ENCODE measurements at regions not wholly inside any gene's neighbourhood (a gene's known extent, or its start where the extent isn't known, plus 50 kb on each side); places are given as distances from the start of the nearest gene placed in this dataset.

DNA sequence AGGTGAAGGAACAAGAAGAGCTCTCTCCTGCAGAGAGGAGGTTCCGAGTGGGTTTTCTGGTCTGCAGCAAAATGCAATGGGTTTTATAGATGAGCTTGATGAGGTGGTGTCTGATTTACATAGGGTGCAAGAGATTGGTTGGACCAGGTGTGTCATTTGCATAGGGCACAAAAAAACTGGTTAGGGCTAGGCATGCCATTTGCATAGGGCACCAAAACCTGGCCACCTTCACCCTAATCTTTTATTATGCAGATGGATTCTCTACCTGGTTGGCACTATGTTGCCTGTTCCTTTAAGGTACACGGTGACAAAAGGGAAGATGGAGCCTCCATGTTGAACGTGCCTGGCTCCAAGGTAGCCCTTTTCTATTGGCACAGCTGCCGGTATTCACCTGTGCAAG is 94.5 kb upstream of the PRKX start:
- H3K9me1 ChIP-seq (ENCODE audit: control insufficient read depth, extremely low read depth, insufficient read depth, low read length): no peaks in the 10 kb centered on the region
- no peaks in the 10 kb centered on the region for H4K20me1 ChIP-seq (ENCODE audit: control insufficient read depth, extremely low read depth, insufficient read depth, low read length)
- no peak overlapping the region for H3K27ac ChIP-seq (ENCODE audit: control insufficient read depth, insufficient read depth, low read length)
- H3K36me3 ChIP-seq (ENCODE audit: control insufficient read depth in 2 of 2, extremely low read depth in 1 of 2, insufficient read depth in 2 of 2, low read length in 2 of 2): no peaks in the 10 kb centered on the region
- dilution Hi-C loops (cut with MboI; ENCODE audit: extremely low pct_ligation_motif_present, low sequenced_read_pairs): no loop called here
- no peaks in the 10 kb centered on the region for H3K9me3 ChIP-seq (ENCODE audit: control insufficient read depth, low read depth, low read length)
- no peaks in the 10 kb centered on the region for H3K79me2 ChIP-seq (ENCODE audit: control insufficient read depth, insufficient read depth, low read length)
- no peak overlapping the region for H3K9ac ChIP-seq (ENCODE audit: control insufficient read depth, extremely low read depth, insufficient read depth, low read length)
- no peak for FAIRE-seq
- no peak overlapping the region for H3K4me2 ChIP-seq (ENCODE audit: control insufficient read depth, extremely low read depth, insufficient read depth, low read depth, low read length)
- DNase-seq (ENCODE audit: low read depth, low spot score): no peak
- TF ChIP-seq, protein P1, sequence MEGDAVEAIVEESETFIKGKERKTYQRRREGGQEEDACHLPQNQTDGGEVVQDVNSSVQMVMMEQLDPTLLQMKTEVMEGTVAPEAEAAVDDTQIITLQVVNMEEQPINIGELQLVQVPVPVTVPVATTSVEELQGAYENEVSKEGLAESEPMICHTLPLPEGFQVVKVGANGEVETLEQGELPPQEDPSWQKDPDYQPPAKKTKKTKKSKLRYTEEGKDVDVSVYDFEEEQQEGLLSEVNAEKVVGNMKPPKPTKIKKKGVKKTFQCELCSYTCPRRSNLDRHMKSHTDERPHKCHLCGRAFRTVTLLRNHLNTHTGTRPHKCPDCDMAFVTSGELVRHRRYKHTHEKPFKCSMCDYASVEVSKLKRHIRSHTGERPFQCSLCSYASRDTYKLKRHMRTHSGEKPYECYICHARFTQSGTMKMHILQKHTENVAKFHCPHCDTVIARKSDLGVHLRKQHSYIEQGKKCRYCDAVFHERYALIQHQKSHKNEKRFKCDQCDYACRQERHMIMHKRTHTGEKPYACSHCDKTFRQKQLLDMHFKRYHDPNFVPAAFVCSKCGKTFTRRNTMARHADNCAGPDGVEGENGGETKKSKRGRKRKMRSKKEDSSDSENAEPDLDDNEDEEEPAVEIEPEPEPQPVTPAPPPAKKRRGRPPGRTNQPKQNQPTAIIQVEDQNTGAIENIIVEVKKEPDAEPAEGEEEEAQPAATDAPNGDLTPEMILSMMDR (optimal IDR thresholded peaks at IDR 0.05 in 1 of 3, IDR thresholded peaks at IDR 0.05 in 1 of 3, conservative IDR thresholded peaks at IDR 0.05 in 1 of 3; ENCODE audit: extremely low read depth in 1 of 3, insufficient read depth in 2 of 3, low read length in 3 of 3): no peak
- TF ChIP-seq EZH2 (IDR thresholded peaks at IDR 0.05; ENCODE audit: low read length): no peak
- H3K4me3 ChIP-seq (ENCODE audit: control insufficient read depth in 2 of 3, extremely low read depth in 1 of 3, insufficient read depth in 2 of 3, low read depth in 1 of 3, low read length in 3 of 3): no peak overlapping the region
- no peaks in the 10 kb centered on the region for H3K4me1 ChIP-seq (ENCODE audit: control insufficient read depth, extremely low read depth, insufficient read depth, low read length)
- no peak overlapping the region for H2AFZ ChIP-seq (ENCODE audit: control insufficient read depth, low read length)
- H3K27me3 ChIP-seq (ENCODE audit: control insufficient read depth, extremely low read depth, insufficient read depth, low read length): peaks cover 20% of the 10 kb centered on the region

DNA sequence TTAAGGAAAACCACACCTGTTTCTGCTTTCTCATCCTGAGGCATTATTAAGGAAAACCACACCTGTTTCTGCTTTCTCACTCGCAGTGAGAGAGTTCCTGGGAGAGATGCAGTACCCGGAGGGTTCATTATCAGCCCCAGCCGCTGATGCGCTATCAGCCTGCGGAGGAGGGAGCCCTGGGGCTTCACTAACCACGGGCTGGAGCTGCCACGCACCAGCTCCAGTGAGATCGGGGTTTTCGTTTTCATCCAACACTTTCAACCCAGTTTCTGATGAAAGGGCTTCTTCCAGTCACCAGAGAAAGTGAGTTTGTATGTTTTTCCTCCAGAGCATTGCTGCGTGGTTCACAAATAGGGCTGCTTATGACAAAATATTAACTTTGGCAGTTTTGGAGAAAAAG is 93.2 kb upstream of the PRKX start:
- Histone ChIP-seq H3K9me1 (ENCODE audit: control insufficient read depth, extremely low read depth, insufficient read depth, low read length) (no peaks in the 10 kb centered on the region), H3K36me3 (ENCODE audit: control insufficient read depth in 2 of 2, extremely low read depth in 1 of 2, insufficient read depth in 2 of 2, low read length in 2 of 2) (no peaks in the 10 kb centered on the region), H3K4me2 (ENCODE audit: control insufficient read depth, extremely low read depth, insufficient read depth, low read depth, low read length) (no peak overlapping the region), H3K27ac (ENCODE audit: control insufficient read depth, insufficient read depth, low read length) (no peak overlapping the region), H4K20me1 (ENCODE audit: control insufficient read depth, extremely low read depth, insufficient read depth, low read length) (no peaks in the 10 kb centered on the region), H3K27me3 (ENCODE audit: control insufficient read depth, extremely low read depth, insufficient read depth, low read length) (peaks cover 20% of the 10 kb centered on the region), H3K9me3 (ENCODE audit: control insufficient read depth, low read depth, low read length) (no peaks in the 10 kb centered on the region), H3K4me1 (ENCODE audit: control insufficient read depth, extremely low read depth, insufficient read depth, low read length) (no peaks in the 10 kb centered on the region), H3K4me3 (ENCODE audit: control insufficient read depth in 2 of 3, extremely low read depth in 1 of 3, insufficient read depth in 2 of 3, low read depth in 1 of 3, low read length in 3 of 3) (no peak overlapping the region), H2AFZ (ENCODE audit: control insufficient read depth, low read length) (no peak overlapping the region), H3K79me2 (ENCODE audit: control insufficient read depth, insufficient read depth, low read length) (no peaks in the 10 kb centered on the region), H3K9ac (ENCODE audit: control insufficient read depth, extremely low read depth, insufficient read depth, low read length) (no peak overlapping the region)
- FAIRE-seq (no peak), DNase-seq (ENCODE audit: low read depth, low spot score) (no peak)
- dilution Hi-C loops (cut with MboI; ENCODE audit: extremely low pct_ligation_motif_present, low sequenced_read_pairs): no loop called here
- TF ChIP-seq EZH2 (IDR thresholded peaks at IDR 0.05; ENCODE audit: low read length): no peak
- TF ChIP-seq, protein P1 (optimal IDR thresholded peaks at IDR 0.05 in 1 of 3, IDR thresholded peaks at IDR 0.05 in 1 of 3, conservative IDR thresholded peaks at IDR 0.05 in 1 of 3; ENCODE audit: extremely low read depth in 1 of 3, insufficient read depth in 2 of 3, low read length in 3 of 3): no peak
